Cerebellar cortex (tissue), 1 donor: ENCODE measurements at regions not wholly inside any gene's neighbourhood (a gene's known extent, or its start where the extent isn't known, plus 50 kb on each side); places are given as distances from the start of the nearest gene placed in this dataset.

Experiments used
- DNase-seq: peaks from one replicate; pipeline ENCODE4 v3.0.0-alpha.2; 2015; ENCODE audit warnings: low spot score

GRCh38 chr5:142378737-142379634 lies 54.2 kb upstream of the SPRY4 start:
- DNase-seq = no peak

GRCh38 chr5:142375944-142376411 lies 51.2 kb upstream of the SPRY4 start:
- no peak for DNase-seq
